Astrocyte (in vitro differentiated cells and primary cell): ENCODE measurements at regions not wholly inside any gene's neighbourhood (a gene's known extent, or its start where the extent isn't known, plus 50 kb on each side); places are given as distances from the start of the nearest gene placed in this dataset.

Experiments used
- DNase-seq: peaks from one replicate; pipeline ENCODE4 v3.0.0-alpha.2; 2010; ENCODE audit warnings: low read depth
- FAIRE-seq: peaks from 2 replicates; lab custom pipeline; 2011; peaks lifted over from hg19 to GRCh38; lab: Jason Lieb, UNC
- H2AFZ ChIP-seq: 2 replicates; pipeline ENCODE4 v1.6.0; 2012; ENCODE audit warnings: low read depth, low read length, inconsistent platforms
- H3K27ac ChIP-seq: 2 replicates; pipeline ENCODE4 v1.5.1; 2011; ENCODE audit warnings: low read depth, low read length, inconsistent platforms
- H3K27me3 ChIP-seq: 2 replicates; pipeline ENCODE4 v1.6.0; 2011; ENCODE audit warnings: low read length, inconsistent platforms; ENCODE audit not compliant: insufficient read depth
- H3K36me3 ChIP-seq: 2 replicates; pipeline ENCODE4 v1.5.1; 2011; ENCODE audit warnings: low read length, inconsistent platforms; ENCODE audit not compliant: insufficient read depth
- H3K4me1 ChIP-seq: 2 replicates; pipeline ENCODE4 v1.5.1; 2011; ENCODE audit warnings: low read length, inconsistent platforms; ENCODE audit not compliant: insufficient read depth
- H3K4me2 ChIP-seq: 2 replicates; pipeline ENCODE4 v1.6.0; 2012; ENCODE audit warnings: low read length, inconsistent platforms
- H3K4me3 ChIP-seq: 2 replicates; pipeline ENCODE4 v1.5.1; 2011; ENCODE audit warnings: low read depth, mild to moderate bottlenecking, low read length, inconsistent platforms; ENCODE audit not compliant: insufficient read depth
- H3K79me2 ChIP-seq: 2 replicates; pipeline ENCODE4 v1.6.0; 2012; ENCODE audit warnings: mild to moderate bottlenecking, low read length, inconsistent platforms; ENCODE audit not compliant: insufficient read depth
- H3K9ac ChIP-seq: 2 replicates; pipeline ENCODE4 v1.6.0; 2012; ENCODE audit warnings: mild to moderate bottlenecking, low read length, inconsistent platforms
- H3K9me3 ChIP-seq: 2 replicates; pipeline ENCODE4 v1.5.1; 2012; ENCODE audit warnings: low read depth, mild to moderate bottlenecking, low read length, inconsistent platforms; ENCODE audit not compliant: insufficient read depth
- H4K20me1 ChIP-seq: 2 replicates; pipeline ENCODE4 v1.6.0; 2012; ENCODE audit warnings: low read length, inconsistent platforms; ENCODE audit not compliant: insufficient read depth
- H3K27ac Mint-ChIP-seq: one replicate; pipeline ENCODE4 v1.8.0; 2021; ENCODE audit warnings: mild to moderate bottlenecking, mixed read lengths; ENCODE audit not compliant: unreplicated experiment
- H3K27me3 Mint-ChIP-seq: one replicate; pipeline ENCODE4 v1.8.0; 2021; ENCODE audit warnings: low read depth, mixed read lengths; ENCODE audit not compliant: unreplicated experiment
- H3K36me3 Mint-ChIP-seq: one replicate; pipeline ENCODE4 v1.8.0; 2021; ENCODE audit warnings: low read depth, mixed read lengths; ENCODE audit not compliant: unreplicated experiment
- H3K4me1 Mint-ChIP-seq: one replicate; pipeline ENCODE4 v1.8.0; 2021; ENCODE audit warnings: low read depth, mixed read lengths; ENCODE audit not compliant: unreplicated experiment
- H3K4me3 Mint-ChIP-seq: one replicate; pipeline ENCODE4 v1.8.0; 2021; ENCODE audit warnings: mild to moderate bottlenecking, moderate library complexity, mixed read lengths; ENCODE audit not compliant: unreplicated experiment
- H3K9me3 Mint-ChIP-seq: one replicate; pipeline ENCODE4 v1.8.0; 2021; ENCODE audit warnings: mild to moderate bottlenecking, mixed read lengths; ENCODE audit not compliant: unreplicated experiment
- EZH2 ChIP-seq: IDR thresholded peaks from 2 replicates; pipeline ENCODE4 v1.6.1; 2012; ENCODE audit warnings: mild to moderate bottlenecking, low read length, inconsistent platforms; ENCODE audit not compliant: insufficient read depth
- TF ChIP-seq, protein P1 (sequence below): IDR thresholded peaks from 2 replicates; pipeline ENCODE4 v1.5.1; 2011; ENCODE audit warnings: low read depth, mild to moderate bottlenecking, inconsistent platforms, low read length, moderate library complexity; ENCODE audit not compliant: insufficient read depth

DNA sequence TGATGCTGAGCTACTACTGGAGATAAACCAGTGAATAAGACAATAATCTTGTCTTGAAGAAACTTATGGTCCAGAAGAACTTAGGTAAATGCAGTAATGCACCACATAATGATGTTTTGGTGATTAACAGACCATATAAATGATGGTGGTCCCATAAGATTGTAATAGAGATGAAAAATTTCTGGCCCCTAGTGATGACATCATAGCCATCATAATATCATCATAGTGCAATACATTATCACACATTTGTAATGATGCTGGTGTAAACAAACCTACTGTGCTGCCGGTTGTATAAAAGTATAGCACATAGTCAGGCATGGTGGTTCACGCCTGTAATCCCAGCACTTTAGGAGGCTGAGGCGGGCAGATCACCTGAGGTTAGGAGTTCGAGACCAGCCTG is 846.8 kb downstream of the FSTL5 start:
- Mint-ChIP-seq H3K4me3 (no peak overlapping the region), H3K27ac (no peak overlapping the region), H3K4me1 (no peaks in the 10 kb centered on the region), H3K9me3 (no peaks in the 10 kb centered on the region), H3K36me3 (no peaks in the 10 kb centered on the region), H3K27me3 (no peaks in the 10 kb centered on the region)
- H3K27ac ChIP-seq: no peak overlapping the region
- no peaks in the 10 kb centered on the region for H3K9me3 ChIP-seq
- H3K79me2 ChIP-seq: no peaks in the 10 kb centered on the region
- no peaks in the 10 kb centered on the region for H3K36me3 ChIP-seq
- no peak overlapping the region for H3K4me3 ChIP-seq
- no peaks in the 10 kb centered on the region for H3K4me1 ChIP-seq
- H2AFZ ChIP-seq: no peak overlapping the region
- H4K20me1 ChIP-seq: no peaks in the 10 kb centered on the region
- H3K27me3 ChIP-seq: no peaks in the 10 kb centered on the region
- no peak overlapping the region for H3K4me2 ChIP-seq
- DNase-seq: no peak
- H3K9ac ChIP-seq: no peak overlapping the region
- TF ChIP-seq EZH2: no peak
- TF ChIP-seq, protein P1, sequence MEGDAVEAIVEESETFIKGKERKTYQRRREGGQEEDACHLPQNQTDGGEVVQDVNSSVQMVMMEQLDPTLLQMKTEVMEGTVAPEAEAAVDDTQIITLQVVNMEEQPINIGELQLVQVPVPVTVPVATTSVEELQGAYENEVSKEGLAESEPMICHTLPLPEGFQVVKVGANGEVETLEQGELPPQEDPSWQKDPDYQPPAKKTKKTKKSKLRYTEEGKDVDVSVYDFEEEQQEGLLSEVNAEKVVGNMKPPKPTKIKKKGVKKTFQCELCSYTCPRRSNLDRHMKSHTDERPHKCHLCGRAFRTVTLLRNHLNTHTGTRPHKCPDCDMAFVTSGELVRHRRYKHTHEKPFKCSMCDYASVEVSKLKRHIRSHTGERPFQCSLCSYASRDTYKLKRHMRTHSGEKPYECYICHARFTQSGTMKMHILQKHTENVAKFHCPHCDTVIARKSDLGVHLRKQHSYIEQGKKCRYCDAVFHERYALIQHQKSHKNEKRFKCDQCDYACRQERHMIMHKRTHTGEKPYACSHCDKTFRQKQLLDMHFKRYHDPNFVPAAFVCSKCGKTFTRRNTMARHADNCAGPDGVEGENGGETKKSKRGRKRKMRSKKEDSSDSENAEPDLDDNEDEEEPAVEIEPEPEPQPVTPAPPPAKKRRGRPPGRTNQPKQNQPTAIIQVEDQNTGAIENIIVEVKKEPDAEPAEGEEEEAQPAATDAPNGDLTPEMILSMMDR: no peak
- FAIRE-seq: no peak

DNA sequence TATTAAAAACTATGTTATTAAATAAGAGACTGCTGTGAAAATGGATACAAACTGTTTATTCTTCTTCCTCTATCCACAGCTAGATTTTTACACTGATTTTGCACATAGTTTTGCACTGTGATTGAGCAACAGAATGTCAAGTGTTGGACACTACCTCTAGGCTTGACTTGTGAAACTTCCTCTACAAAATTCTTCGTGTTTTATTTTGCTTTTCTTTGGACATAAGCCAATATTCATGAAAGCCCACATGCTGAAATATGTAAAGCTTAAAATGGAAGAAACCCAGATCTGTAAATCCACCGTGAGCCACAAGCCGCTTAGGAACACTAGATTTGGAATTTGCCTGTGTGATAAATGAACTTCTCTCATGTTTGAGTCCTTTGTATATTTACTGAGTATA is 849.4 kb downstream of the FSTL5 start:
- H3K4me2 ChIP-seq: no peak overlapping the region
- H3K36me3 ChIP-seq: no peaks in the 10 kb centered on the region
- Mint-ChIP-seq H3K9me3 (no peaks in the 10 kb centered on the region), H3K4me3 (no peak overlapping the region), H3K27me3 (no peaks in the 10 kb centered on the region), H3K4me1 (no peaks in the 10 kb centered on the region), H3K27ac (no peak overlapping the region), H3K36me3 (no peaks in the 10 kb centered on the region)
- H3K27ac ChIP-seq: no peak overlapping the region
- no peak overlapping the region for H3K4me3 ChIP-seq
- no peaks in the 10 kb centered on the region for H3K9me3 ChIP-seq
- H3K79me2 ChIP-seq: no peaks in the 10 kb centered on the region
- H3K27me3 ChIP-seq: no peaks in the 10 kb centered on the region
- H2AFZ ChIP-seq: no peak overlapping the region
- TF ChIP-seq, protein P1: no peak
- TF ChIP-seq EZH2: no peak
- FAIRE-seq: no peak
- no peak for DNase-seq
- H3K4me1 ChIP-seq: no peaks in the 10 kb centered on the region
- H3K9ac ChIP-seq: no peak overlapping the region
- no peaks in the 10 kb centered on the region for H4K20me1 ChIP-seq

DNA sequence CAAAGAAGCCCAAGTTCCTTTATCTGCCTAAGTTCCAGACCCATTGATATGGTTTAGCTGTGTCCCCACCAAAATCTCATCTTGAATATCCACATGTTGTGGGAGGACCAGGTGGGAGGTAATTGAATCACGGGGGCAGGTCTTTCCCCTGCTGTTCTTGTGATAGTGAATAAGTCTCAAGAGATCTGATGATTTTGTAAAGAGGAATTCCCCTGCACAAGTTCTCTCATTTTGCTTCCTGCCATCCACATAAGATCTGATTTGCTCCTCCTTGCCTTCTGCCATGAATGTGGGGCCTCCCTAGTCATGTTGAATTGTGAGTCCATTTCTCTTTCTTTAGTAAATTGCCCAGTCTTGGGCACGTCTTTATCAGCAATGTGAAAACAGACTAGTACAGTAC is 860.2 kb downstream of the FSTL5 start:
- H3K27ac ChIP-seq: no peak overlapping the region
- H3K9me3 ChIP-seq: no peaks in the 10 kb centered on the region
- H3K36me3 Mint-ChIP-seq: no peaks in the 10 kb centered on the region
- no peak for FAIRE-seq
- H3K27ac Mint-ChIP-seq: no peak overlapping the region
- H2AFZ ChIP-seq: no peak overlapping the region
- H3K4me1 Mint-ChIP-seq: no peaks in the 10 kb centered on the region
- no peak overlapping the region for H3K4me3 Mint-ChIP-seq
- no peak overlapping the region for H3K4me3 ChIP-seq
- no peak overlapping the region for H3K4me2 ChIP-seq
- no peak for DNase-seq
- H4K20me1 ChIP-seq: no peaks in the 10 kb centered on the region
- no peaks in the 10 kb centered on the region for H3K27me3 ChIP-seq
- H3K4me1 ChIP-seq: no peaks in the 10 kb centered on the region
- no peak for TF ChIP-seq EZH2
- TF ChIP-seq, protein P1: no peak
- H3K9me3 Mint-ChIP-seq: peaks cover 2% of the 10 kb centered on the region
- no peak overlapping the region for H3K9ac ChIP-seq
- H3K36me3 ChIP-seq: no peaks in the 10 kb centered on the region
- H3K79me2 ChIP-seq: no peaks in the 10 kb centered on the region
- no peaks in the 10 kb centered on the region for H3K27me3 Mint-ChIP-seq
